Astrocyte of the spinal cord (primary cell): ENCODE measurements at regions not wholly inside any gene's neighbourhood (a gene's known extent, or its start where the extent isn't known, plus 50 kb on each side); places are given as distances from the start of the nearest gene placed in this dataset.
A peak's percentile ranks its signal among the peaks of the same experiment; 100 is the strongest.

Experiments
- DNase-seq: peaks from one replicate; pipeline ENCODE4 v3.0.0; 2011; ENCODE audit warnings: low read depth, low spot score
- H3K4me3 ChIP-seq: 2 replicates; pipeline ENCODE4 v1.5.1; 2011; ENCODE audit warnings: low read depth, mild to moderate bottlenecking, low read length, moderate library complexity
- CTCF ChIP-seq: IDR thresholded peaks from 2 replicates; pipeline ENCODE4 v1.5.1; 2012; ENCODE audit warnings: low read depth, mild to moderate bottlenecking, low read length, inconsistent platforms
- in situ Hi-C: cut with HindIII; loops from 2 replicates; pipeline ENCODE4 v1.10.0; 2017; ENCODE audit warnings: low sequenced_read_pairs

- H3K4me3 ChIP-seq: no peak overlapping the region
- DNase-seq: no peak
- in situ Hi-C loops: no loop called here
- no peak for TF ChIP-seq CTCF
Observed at GRCh38 chr11:106263527-106263926, 186.1 kb downstream of the AASDHPPT start.

- no peak overlapping the region for H3K4me3 ChIP-seq
- DNase-seq: peak; percentile 37
- TF ChIP-seq CTCF: no peak
- in situ Hi-C loops: no loop called here
Observed at GRCh38 chr11:106271086-106271485, 193.6 kb downstream of the AASDHPPT start.

GRCh38 chr11:106271686-106272085 lies 194.2 kb downstream of the AASDHPPT start:
- in situ Hi-C loops: no loop called here
- TF ChIP-seq CTCF: peak; percentile 5
- H3K4me3 ChIP-seq: no peak overlapping the region
- DNase-seq: peak; percentile 19

- H3K4me3 ChIP-seq: no peak overlapping the region
- no peak for TF ChIP-seq CTCF
- DNase-seq: no peak
- in situ Hi-C loops: no loop called here
Observed at GRCh38 chr11:106275151-106275550, 197.7 kb downstream of the AASDHPPT start.

GRCh38 chr11:106276126-106276525 lies 198.7 kb downstream of the AASDHPPT start:
- in situ Hi-C loops: no loop called here
- peak; percentile 24 for DNase-seq
- no peak overlapping the region for H3K4me3 ChIP-seq
- TF ChIP-seq CTCF: no peak

GRCh38 chr11:106276859-106277436 lies 199.5 kb downstream of the AASDHPPT start:
- no peak overlapping the region for H3K4me3 ChIP-seq
- peak; percentile 52 for TF ChIP-seq CTCF
- in situ Hi-C loops: no loop called here
- peak; percentile 29 for DNase-seq

- DNase-seq: no peak
- H3K4me3 ChIP-seq: no peak overlapping the region
- in situ Hi-C loops: no loop called here
- TF ChIP-seq CTCF: no peak
Observed at GRCh38 chr11:106277484-106277883, 200.0 kb downstream of the AASDHPPT start.
